VCaP (cell line): ENCODE measurements at regions not wholly inside any gene's neighbourhood (a gene's known extent, or its start where the extent isn't known, plus 50 kb on each side); places are given as distances from the start of the nearest gene placed in this dataset.

Experiments
- H3K27ac ChIP-seq: fragments of 450-650 bp; 2 replicates; pipeline ENCODE4 v1.5.1; 2017
- TF ChIP-seq, protein P1 (sequence below): fragments of 450-650 bp; conservative IDR thresholded peaks from 2 replicates; pipeline ENCODE4 v1.5.1; 2017; ENCODE audit warnings: mild to moderate bottlenecking, moderate library complexity

DNA sequence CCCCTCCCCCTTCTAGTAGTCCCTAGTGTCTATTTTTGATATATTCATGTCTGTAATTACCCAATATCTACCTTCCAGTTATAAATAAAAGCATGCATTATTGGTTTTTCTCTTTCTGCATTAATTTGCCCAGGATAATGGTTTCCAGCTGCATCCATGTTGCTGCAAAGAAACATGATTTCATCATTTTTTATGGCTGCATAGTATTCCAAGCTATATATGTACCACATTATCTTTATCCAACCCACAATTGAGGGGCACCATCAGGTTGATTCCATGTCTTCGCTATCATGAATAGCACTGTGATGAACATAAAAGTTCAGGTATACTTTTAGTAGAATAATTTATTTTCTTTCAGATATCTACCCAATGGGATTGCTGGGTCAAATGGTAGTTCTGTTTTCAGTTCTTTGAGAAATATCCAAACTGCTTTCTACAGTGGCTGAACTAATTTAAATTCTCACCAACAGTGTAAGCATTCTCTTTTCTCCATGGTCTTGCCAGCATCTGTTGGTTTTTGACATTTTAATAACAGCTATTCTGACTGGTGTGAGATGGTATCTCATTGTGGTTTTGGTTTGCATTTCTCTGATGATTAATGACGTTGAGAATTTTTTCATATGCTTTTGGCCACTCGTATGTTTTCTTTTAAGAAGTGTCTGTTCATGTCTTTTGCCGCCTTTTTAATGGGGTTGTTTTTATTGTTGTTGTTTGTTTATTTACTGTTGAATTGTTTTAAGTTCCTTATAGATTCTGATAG, 746.1 kb upstream of the MEF2C start:
- TF ChIP-seq, protein P1, sequence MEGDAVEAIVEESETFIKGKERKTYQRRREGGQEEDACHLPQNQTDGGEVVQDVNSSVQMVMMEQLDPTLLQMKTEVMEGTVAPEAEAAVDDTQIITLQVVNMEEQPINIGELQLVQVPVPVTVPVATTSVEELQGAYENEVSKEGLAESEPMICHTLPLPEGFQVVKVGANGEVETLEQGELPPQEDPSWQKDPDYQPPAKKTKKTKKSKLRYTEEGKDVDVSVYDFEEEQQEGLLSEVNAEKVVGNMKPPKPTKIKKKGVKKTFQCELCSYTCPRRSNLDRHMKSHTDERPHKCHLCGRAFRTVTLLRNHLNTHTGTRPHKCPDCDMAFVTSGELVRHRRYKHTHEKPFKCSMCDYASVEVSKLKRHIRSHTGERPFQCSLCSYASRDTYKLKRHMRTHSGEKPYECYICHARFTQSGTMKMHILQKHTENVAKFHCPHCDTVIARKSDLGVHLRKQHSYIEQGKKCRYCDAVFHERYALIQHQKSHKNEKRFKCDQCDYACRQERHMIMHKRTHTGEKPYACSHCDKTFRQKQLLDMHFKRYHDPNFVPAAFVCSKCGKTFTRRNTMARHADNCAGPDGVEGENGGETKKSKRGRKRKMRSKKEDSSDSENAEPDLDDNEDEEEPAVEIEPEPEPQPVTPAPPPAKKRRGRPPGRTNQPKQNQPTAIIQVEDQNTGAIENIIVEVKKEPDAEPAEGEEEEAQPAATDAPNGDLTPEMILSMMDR = no peak
- H3K27ac ChIP-seq = no peak overlapping the region

GRCh38 chr5:89615839-89616518, 733.0 kb upstream of the MEF2C start:
- TF ChIP-seq, protein P1 = no peak
- no peak overlapping the region for H3K27ac ChIP-seq

DNA sequence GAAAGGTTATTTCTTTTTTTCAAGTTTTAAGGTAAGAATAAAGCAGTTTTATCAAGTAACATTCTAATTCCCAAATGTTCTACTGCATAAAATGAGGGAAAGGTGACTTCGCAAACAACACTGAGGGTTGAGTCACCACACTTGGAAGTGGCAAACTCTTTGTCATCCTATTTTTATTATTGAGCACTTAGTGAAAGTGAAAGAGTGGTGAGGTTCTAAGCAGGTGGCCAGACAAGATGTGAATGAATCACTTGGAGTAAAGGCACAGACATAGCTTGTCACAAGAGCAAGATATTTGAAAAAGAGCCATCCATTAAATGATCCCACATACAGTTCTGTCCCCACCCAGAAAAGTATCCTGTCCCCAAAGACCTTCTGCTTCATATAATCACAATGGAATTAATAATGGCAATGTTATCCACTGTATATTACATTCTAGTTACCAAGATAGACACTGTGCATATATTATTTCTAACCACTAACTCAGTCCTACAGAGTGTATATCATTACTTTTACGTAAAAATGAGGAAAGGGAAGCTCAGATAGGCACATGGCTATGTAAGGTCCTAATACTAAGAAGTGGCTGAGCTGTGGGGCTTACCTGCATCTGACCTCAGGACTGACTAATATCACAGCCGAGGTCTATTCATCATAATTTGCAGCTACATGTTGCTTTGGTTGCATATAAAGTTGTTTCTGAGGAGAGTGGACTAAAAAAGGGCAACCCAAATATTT, 730.4 kb upstream of the MEF2C start:
- H3K27ac ChIP-seq = no peak overlapping the region
- TF ChIP-seq, protein P1 = no peak

DNA sequence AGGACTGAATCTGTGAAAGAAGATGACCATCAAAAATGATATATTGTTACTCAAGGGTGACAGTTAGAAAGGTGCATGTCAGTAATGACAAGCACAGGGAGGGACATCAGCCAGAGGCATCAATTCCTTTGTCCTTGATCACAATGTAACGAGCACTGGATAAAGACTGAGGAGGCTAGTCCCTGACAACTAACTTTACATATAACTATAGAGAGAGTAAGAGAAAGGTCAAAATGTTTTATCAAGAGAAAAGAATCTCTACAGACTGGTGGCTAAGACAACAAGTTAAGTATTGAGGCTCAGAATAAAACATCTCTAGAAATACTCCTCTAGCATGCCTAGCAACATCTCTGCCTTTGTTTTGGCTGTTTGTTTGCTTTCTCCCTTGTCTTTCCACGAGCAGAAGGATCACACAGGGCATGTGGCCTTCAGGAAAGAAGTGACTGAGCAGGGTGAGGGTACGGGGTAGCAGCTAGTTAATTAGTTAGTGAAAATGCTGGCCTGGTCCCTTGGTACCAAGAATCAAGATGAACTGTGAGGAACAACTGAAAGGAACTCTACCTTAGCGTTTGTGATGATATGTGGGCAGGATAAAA, 724.1 kb upstream of the MEF2C start:
- no peak overlapping the region for H3K27ac ChIP-seq
- TF ChIP-seq, protein P1 = no peak

GRCh38 chr5:89604342-89604741, 721.4 kb upstream of the MEF2C start:
- no peak overlapping the region for H3K27ac ChIP-seq
- TF ChIP-seq, protein P1 = no peak

GRCh38 chr5:89601880-89602279, 718.9 kb upstream of the MEF2C start:
- TF ChIP-seq, protein P1 = no peak

DNA sequence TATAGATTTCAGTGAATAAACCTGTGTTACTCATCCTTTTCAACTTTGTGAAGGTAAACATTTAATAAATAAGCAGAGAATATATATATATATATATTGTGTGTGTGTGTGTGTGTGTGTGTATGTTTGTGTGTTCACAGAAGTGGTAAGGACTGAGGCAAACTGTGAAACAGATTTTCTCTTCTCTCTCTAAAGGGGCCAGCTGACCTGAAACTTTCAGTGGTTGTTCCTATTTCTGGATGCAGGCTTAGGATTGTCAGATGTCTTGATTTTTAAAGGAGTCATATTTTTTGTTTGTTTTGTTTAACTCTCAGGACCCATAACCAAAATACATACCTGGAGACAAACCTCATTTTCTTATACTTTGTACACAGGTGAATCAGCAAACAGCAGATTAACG, 714.9 kb upstream of the MEF2C start:
- no peak overlapping the region for H3K27ac ChIP-seq
- TF ChIP-seq, protein P1 = no peak

More at GRCh38 chr5:89601880-89602279, 718.9 kb upstream of the MEF2C start:
- no peak overlapping the region for H3K27ac ChIP-seq
